ENCODE measurements at regions not wholly inside any gene's neighbourhood (a gene's known extent, or its start where the extent isn't known, plus 50 kb on each side); places are given as distances from the start of the nearest gene placed in this dataset.

- TF ChIP-seq CTCF (IDR thresholded peaks at IDR 0.05; ENCODE audit: low read depth, low read length, missing input control) = no peak
- no peak for TF ChIP-seq RXRA (IDR thresholded peaks at IDR 0.05)
- no peak for TF ChIP-seq RAD21 (IDR thresholded peaks at IDR 0.05)
- TF ChIP-seq, protein P1, sequence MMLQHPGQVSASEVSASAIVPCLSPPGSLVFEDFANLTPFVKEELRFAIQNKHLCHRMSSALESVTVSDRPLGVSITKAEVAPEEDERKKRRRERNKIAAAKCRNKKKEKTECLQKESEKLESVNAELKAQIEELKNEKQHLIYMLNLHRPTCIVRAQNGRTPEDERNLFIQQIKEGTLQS (IDR thresholded peaks at IDR 0.05) = no peak
- TF ChIP-seq YY1 (IDR thresholded peaks at IDR 0.05) = no peak
- TF ChIP-seq GABPA (IDR thresholded peaks at IDR 0.05 in 1 of 2, conservative IDR thresholded peaks at IDR 0.05 in 1 of 2) = no peak
- TF ChIP-seq SP1 (IDR thresholded peaks at IDR 0.05) = no peak
- TF ChIP-seq, protein P2, sequence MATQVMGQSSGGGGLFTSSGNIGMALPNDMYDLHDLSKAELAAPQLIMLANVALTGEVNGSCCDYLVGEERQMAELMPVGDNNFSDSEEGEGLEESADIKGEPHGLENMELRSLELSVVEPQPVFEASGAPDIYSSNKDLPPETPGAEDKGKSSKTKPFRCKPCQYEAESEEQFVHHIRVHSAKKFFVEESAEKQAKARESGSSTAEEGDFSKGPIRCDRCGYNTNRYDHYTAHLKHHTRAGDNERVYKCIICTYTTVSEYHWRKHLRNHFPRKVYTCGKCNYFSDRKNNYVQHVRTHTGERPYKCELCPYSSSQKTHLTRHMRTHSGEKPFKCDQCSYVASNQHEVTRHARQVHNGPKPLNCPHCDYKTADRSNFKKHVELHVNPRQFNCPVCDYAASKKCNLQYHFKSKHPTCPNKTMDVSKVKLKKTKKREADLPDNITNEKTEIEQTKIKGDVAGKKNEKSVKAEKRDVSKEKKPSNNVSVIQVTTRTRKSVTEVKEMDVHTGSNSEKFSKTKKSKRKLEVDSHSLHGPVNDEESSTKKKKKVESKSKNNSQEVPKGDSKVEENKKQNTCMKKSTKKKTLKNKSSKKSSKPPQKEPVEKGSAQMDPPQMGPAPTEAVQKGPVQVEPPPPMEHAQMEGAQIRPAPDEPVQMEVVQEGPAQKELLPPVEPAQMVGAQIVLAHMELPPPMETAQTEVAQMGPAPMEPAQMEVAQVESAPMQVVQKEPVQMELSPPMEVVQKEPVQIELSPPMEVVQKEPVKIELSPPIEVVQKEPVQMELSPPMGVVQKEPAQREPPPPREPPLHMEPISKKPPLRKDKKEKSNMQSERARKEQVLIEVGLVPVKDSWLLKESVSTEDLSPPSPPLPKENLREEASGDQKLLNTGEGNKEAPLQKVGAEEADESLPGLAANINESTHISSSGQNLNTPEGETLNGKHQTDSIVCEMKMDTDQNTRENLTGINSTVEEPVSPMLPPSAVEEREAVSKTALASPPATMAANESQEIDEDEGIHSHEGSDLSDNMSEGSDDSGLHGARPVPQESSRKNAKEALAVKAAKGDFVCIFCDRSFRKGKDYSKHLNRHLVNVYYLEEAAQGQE (IDR thresholded peaks at IDR 0.05) = no peak
- no peak for TF ChIP-seq JUND (IDR thresholded peaks at IDR 0.05)
- no peak for TF ChIP-seq TAF1 (conservative IDR thresholded peaks at IDR 0.05)
- no peak for TF ChIP-seq MAX (IDR thresholded peaks at IDR 0.05)
Observed at GRCh38 chr10:8262317-8262716, 207.8 kb downstream of the GATA3 start.
